ENCODE measurements at regions not wholly inside any gene's neighbourhood (a gene's known extent, or its start where the extent isn't known, plus 50 kb on each side); places are given as distances from the start of the nearest gene placed in this dataset.

GRCh38 chr17:69828087-69828486 lies 246.9 kb upstream of the KCNJ16 start:
- H3K4me3 ChIP-seq (ENCODE audit: low read length), result no peak overlapping the region
- no peak for TF ChIP-seq CTCF (IDR thresholded peaks at IDR 0.05; ENCODE audit: insufficient read depth, low read depth, low read length, missing control alignments)
- no peak for DNase-seq (ENCODE audit: low read depth)

DNA sequence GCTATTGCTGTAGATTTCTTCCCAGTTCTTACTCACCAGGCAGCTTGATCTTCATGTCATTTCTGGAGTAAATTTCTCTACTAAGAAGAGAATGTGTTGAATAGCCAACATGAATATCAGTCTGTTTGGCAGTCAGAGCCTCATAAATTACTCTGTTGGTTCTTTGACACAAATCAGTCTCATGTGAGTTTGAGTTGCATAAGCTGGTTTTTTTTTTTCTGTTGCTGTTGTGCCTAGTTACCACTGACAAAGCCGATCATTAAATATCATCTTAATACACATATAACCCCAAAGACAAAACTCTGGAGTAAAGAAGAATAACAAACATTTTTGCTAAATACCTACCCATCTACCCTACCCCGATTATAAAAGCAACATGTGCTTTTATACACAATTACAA lies 240.5 kb upstream of the KCNJ16 start:
- H3K4me3 ChIP-seq (ENCODE audit: low read length), result no peak overlapping the region
- TF ChIP-seq CTCF (IDR thresholded peaks at IDR 0.05; ENCODE audit: insufficient read depth, low read depth, low read length, missing control alignments), result no peak
- DNase-seq (ENCODE audit: low read depth), result peak; percentile 2

DNA sequence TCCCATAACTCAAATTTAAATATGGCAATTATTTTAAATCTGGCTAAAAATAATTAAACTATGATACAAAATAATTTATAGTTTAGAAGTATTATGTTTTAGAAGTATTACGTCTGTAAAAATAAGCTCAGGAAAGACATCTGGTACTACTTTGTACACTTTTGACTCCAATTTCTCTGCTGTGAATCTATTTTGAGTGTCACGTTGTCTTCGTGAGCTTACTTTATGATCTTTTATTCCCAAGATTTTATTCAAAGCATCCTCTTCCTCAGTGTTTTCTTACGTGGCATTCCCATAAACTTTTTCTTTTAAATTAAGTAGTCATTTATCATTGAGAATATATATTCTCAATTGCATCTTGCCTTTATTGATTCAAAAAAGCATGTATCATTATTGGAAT lies 223.3 kb upstream of the KCNJ16 start:
- H3K4me3 ChIP-seq (ENCODE audit: low read length), result no peak overlapping the region
- no peak for TF ChIP-seq CTCF (IDR thresholded peaks at IDR 0.05; ENCODE audit: insufficient read depth, low read depth, low read length, missing control alignments)
- no peak for DNase-seq (ENCODE audit: low read depth)

GRCh38 chr17:69853541-69854224 lies 221.3 kb upstream of the KCNJ16 start:
- DNase-seq (ENCODE audit: low read depth), result no peak
- TF ChIP-seq CTCF (IDR thresholded peaks at IDR 0.05; ENCODE audit: insufficient read depth, low read depth, low read length, missing control alignments), result no peak
- no peak overlapping the region for H3K4me3 ChIP-seq (ENCODE audit: low read length)

DNA sequence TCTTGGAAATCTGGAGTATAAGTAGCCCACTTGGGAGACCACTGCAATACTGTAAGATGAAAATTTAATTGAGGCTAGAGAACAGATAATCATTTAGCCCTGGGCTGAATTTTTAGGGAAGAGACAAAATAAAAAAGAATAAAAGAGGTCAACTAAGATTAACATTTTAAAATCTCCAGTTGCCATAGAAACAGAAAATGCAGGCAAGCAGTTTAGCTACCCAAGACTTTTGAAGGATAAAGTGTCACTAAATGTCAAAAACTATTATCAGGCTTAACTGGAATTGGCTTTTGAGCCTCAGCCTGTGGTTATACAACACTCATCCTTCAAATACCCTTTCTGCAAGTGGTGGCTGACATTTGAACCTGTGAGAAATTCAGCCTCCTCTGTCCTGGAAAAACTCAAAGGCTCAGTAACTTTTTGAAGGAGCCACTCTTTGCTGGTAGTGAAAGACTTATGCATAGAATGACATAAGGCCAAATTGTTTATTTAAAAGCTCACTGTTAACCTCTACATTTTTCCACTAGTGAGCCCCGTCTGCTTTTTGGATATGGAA lies 220.7 kb upstream of the KCNJ16 start:
- H3K4me3 ChIP-seq (ENCODE audit: low read length), result no peak overlapping the region
- no peak for DNase-seq (ENCODE audit: low read depth)
- no peak for TF ChIP-seq CTCF (IDR thresholded peaks at IDR 0.05; ENCODE audit: insufficient read depth, low read depth, low read length, missing control alignments)

- H3K4me3 ChIP-seq (ENCODE audit: low read length), result no peak overlapping the region
- no peak for TF ChIP-seq CTCF (IDR thresholded peaks at IDR 0.05; ENCODE audit: insufficient read depth, low read depth, low read length, missing control alignments)
- no peak for DNase-seq (ENCODE audit: low read depth)
Observed at GRCh38 chr17:69856946-69857345, 218.1 kb upstream of the KCNJ16 start.

GRCh38 chr17:69857412-69857835 lies 217.6 kb upstream of the KCNJ16 start:
- H3K4me3 ChIP-seq (ENCODE audit: low read length), result no peak overlapping the region
- peak; percentile 54 for DNase-seq (ENCODE audit: low read depth)
- TF ChIP-seq CTCF (IDR thresholded peaks at IDR 0.05; ENCODE audit: insufficient read depth, low read depth, low read length, missing control alignments), result no peak

Measured in epithelial cell of esophagus (primary cell).